ENCODE measurements at regions not wholly inside any gene's neighbourhood (a gene's known extent, or its start where the extent isn't known, plus 50 kb on each side); places are given as distances from the start of the nearest gene placed in this dataset.

GRCh38 chr1:57819893-57820292 is 396.0 kb upstream of the DAB1 start:
- no peak overlapping the region for H3K27ac ChIP-seq (ENCODE audit: low read depth, low read length)
- H3K4me3 ChIP-seq (ENCODE audit: insufficient read depth, low read length) = no peak overlapping the region
- H4K20me1 ChIP-seq (ENCODE audit: insufficient read depth, low read length) = no peaks in the 10 kb centered on the region
- H3K4me2 ChIP-seq (ENCODE audit: insufficient read depth, low read length) = no peak overlapping the region
- TF ChIP-seq CTCF (IDR thresholded peaks at IDR 0.05; ENCODE audit: extremely low read depth, low read depth, low read length) = no peak
- no peak overlapping the region for H2AFZ ChIP-seq (ENCODE audit: low read length)
- no peaks in the 10 kb centered on the region for H3K4me1 ChIP-seq (ENCODE audit: insufficient read depth, low read length)
- no peaks in the 10 kb centered on the region for H3K27me3 ChIP-seq (ENCODE audit: insufficient read depth, low read length)
- DNase-seq (ENCODE audit: insufficient read length, low spot score, missing footprints) = no peak
- no peaks in the 10 kb centered on the region for H3K36me3 ChIP-seq (ENCODE audit: insufficient read depth, low read length)
- H3K9me3 ChIP-seq (ENCODE audit: low read depth, low read length) = no peaks in the 10 kb centered on the region
- no peaks in the 10 kb centered on the region for H3K79me2 ChIP-seq (ENCODE audit: insufficient read depth, low read length)

DNA sequence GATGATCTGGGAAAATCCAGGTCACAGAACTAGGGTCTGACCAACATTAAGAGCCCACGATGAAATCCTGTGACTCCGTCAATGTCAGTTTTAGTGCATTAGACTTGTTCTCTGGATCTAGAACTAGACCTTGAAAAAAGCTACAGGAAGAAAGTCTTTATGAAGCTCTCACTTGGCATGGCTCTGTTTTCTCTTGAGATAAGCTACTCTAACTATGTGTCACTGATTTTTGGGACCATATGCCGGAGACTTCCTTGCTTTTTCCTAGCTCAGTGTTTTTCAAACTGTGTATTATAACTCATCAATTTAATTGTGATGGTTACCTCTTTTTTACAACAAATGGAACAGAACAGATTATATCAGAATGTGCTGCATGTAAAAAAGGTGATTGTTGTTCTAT is 379.7 kb upstream of the DAB1 start:
- H4K20me1 ChIP-seq (ENCODE audit: insufficient read depth, low read length) = no peaks in the 10 kb centered on the region
- no peaks in the 10 kb centered on the region for H3K36me3 ChIP-seq (ENCODE audit: insufficient read depth, low read length)

GRCh38 chr1:57800376-57800775 is 376.5 kb upstream of the DAB1 start:
- H3K4me2 ChIP-seq (ENCODE audit: insufficient read depth, low read length) = no peak overlapping the region
- H3K27ac ChIP-seq (ENCODE audit: low read depth, low read length) = no peak overlapping the region
- no peak overlapping the region for H2AFZ ChIP-seq (ENCODE audit: low read length)
- H3K9me3 ChIP-seq (ENCODE audit: low read depth, low read length) = no peaks in the 10 kb centered on the region
- H3K4me1 ChIP-seq (ENCODE audit: insufficient read depth, low read length) = no peaks in the 10 kb centered on the region
- no peaks in the 10 kb centered on the region for H3K79me2 ChIP-seq (ENCODE audit: insufficient read depth, low read length)
- DNase-seq (ENCODE audit: insufficient read length, low spot score, missing footprints) = no peak
- no peak for TF ChIP-seq CTCF (IDR thresholded peaks at IDR 0.05; ENCODE audit: extremely low read depth, low read depth, low read length)
- no peak overlapping the region for H3K4me3 ChIP-seq (ENCODE audit: insufficient read depth, low read length)
- H3K27me3 ChIP-seq (ENCODE audit: insufficient read depth, low read length) = no peaks in the 10 kb centered on the region
- no peaks in the 10 kb centered on the region for H3K36me3 ChIP-seq (ENCODE audit: insufficient read depth, low read length)
- H4K20me1 ChIP-seq (ENCODE audit: insufficient read depth, low read length) = no peaks in the 10 kb centered on the region

More for the DNA sequence above, 379.7 kb upstream of the DAB1 start:
- Histone ChIP-seq H2AFZ (ENCODE audit: low read length) (no peak overlapping the region), H3K27me3 (ENCODE audit: insufficient read depth, low read length) (no peaks in the 10 kb centered on the region), H3K9me3 (ENCODE audit: low read depth, low read length) (no peaks in the 10 kb centered on the region), H3K4me1 (ENCODE audit: insufficient read depth, low read length) (no peaks in the 10 kb centered on the region), H3K4me3 (ENCODE audit: insufficient read depth, low read length) (no peak overlapping the region), H3K79me2 (ENCODE audit: insufficient read depth, low read length) (no peaks in the 10 kb centered on the region), H3K4me2 (ENCODE audit: insufficient read depth, low read length) (no peak overlapping the region), H3K27ac (ENCODE audit: low read depth, low read length) (no peak overlapping the region)
- no peak for DNase-seq (ENCODE audit: insufficient read length, low spot score, missing footprints)
- no peak for TF ChIP-seq CTCF (IDR thresholded peaks at IDR 0.05; ENCODE audit: extremely low read depth, low read depth, low read length)

DNA sequence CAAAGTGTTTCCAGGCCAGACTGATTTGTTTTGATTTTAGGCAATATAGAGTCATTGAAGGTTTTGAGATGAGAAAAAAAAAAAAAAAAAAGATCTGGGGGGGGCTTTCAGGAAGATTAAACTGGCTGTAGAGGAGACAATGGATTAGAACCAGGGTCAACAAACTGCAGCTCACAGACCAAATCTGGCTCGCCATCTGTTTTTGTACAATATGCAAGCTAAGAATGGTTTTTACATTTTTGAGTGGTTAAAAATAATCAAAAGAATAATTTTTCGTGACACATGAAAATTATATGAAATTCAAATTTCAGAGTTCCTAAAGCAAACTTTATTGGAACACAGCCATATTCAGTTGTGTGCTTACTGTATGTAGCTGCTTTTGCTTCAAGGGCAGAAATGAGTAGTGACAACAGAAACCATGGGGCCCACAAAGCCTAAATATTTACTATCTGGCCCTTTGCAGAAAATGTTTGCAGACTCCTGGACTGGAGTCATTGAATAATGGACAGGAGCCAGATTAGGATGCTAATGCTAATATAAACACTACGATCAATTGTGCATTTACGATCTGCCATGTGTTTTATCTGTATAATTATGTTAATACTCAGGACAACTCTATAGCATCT is 375.7 kb upstream of the DAB1 start:
- no peaks in the 10 kb centered on the region for H3K36me3 ChIP-seq (ENCODE audit: insufficient read depth, low read length)
- no peak overlapping the region for H3K27ac ChIP-seq (ENCODE audit: low read depth, low read length)
- H3K9me3 ChIP-seq (ENCODE audit: low read depth, low read length) = no peaks in the 10 kb centered on the region
- TF ChIP-seq CTCF (IDR thresholded peaks at IDR 0.05; ENCODE audit: extremely low read depth, low read depth, low read length) = no peak
- no peaks in the 10 kb centered on the region for H3K4me1 ChIP-seq (ENCODE audit: insufficient read depth, low read length)
- no peak overlapping the region for H2AFZ ChIP-seq (ENCODE audit: low read length)
- no peaks in the 10 kb centered on the region for H3K27me3 ChIP-seq (ENCODE audit: insufficient read depth, low read length)
- H3K79me2 ChIP-seq (ENCODE audit: insufficient read depth, low read length) = no peaks in the 10 kb centered on the region
- no peak for DNase-seq (ENCODE audit: insufficient read length, low spot score, missing footprints)
- H4K20me1 ChIP-seq (ENCODE audit: insufficient read depth, low read length) = no peaks in the 10 kb centered on the region
- no peak overlapping the region for H3K4me3 ChIP-seq (ENCODE audit: insufficient read depth, low read length)
- no peak overlapping the region for H3K4me2 ChIP-seq (ENCODE audit: insufficient read depth, low read length)
